ENCODE measurements at regions not wholly inside any gene's neighbourhood (a gene's known extent, or its start where the extent isn't known, plus 50 kb on each side); places are given as distances from the start of the nearest gene placed in this dataset.

GRCh38 chr15:29535952-29536351 lies 266.3 kb upstream of the NSMCE3 start:
- TF ChIP-seq CTCF (conservative IDR thresholded peaks at IDR 0.05 in 1 of 2, IDR thresholded peaks at IDR 0.05 in 1 of 2; ENCODE audit: low read depth in 1 of 2, low read length in 2 of 2), result no peak
- no peak for TF ChIP-seq EZH2 (IDR thresholded peaks at IDR 0.05; ENCODE audit: low read length, missing control alignments)

All from fibroblast of lung (primary cell).